Osteoblast (primary cell): ENCODE measurements at regions not wholly inside any gene's neighbourhood (a gene's known extent, or its start where the extent isn't known, plus 50 kb on each side); places are given as distances from the start of the nearest gene placed in this dataset.

Source experiments
- DNase-seq: peaks from one replicate; pipeline ENCODE4 v3.0.0; 2011; ENCODE audit warnings: low spot score, mixed read lengths; ENCODE audit not compliant: insufficient read length; ENCODE audit errors: missing footprints
- H2AFZ ChIP-seq: 2 replicates; pipeline ENCODE4 v1.6.0; 2011; ENCODE audit warnings: mild to moderate bottlenecking, low read length
- H3K27ac ChIP-seq: 2 replicates; pipeline ENCODE4 v1.5.1; 2011; ENCODE audit warnings: mild to moderate bottlenecking, low read depth, low read length, moderate library complexity
- H3K27me3 ChIP-seq: 2 replicates; pipeline ENCODE4 v1.6.0; 2012; ENCODE audit warnings: mild to moderate bottlenecking, control low read depth, inconsistent platforms, low read length, moderate library complexity; ENCODE audit not compliant: insufficient read depth
- H3K36me3 ChIP-seq: 2 replicates; pipeline ENCODE4 v1.5.1; 2011; ENCODE audit warnings: mild to moderate bottlenecking, low read length, control low read depth, moderate library complexity; ENCODE audit not compliant: insufficient read depth
- H3K4me1 ChIP-seq: 2 replicates; pipeline ENCODE4 v1.5.1; 2011; ENCODE audit warnings: mild to moderate bottlenecking, low read length, control low read depth, moderate library complexity; ENCODE audit not compliant: insufficient read depth
- H3K4me2 ChIP-seq: 2 replicates; pipeline ENCODE4 v1.6.0; 2011; ENCODE audit warnings: mild to moderate bottlenecking, low read length; ENCODE audit not compliant: insufficient read depth
- H3K4me3 ChIP-seq: fragments of 200-600 bp; sonication (generic); 3 replicates; pipeline ENCODE4 v1.5.1; 2012; ENCODE audit warnings: mild to moderate bottlenecking, low read length, inconsistent platforms; ENCODE audit not compliant: insufficient read depth
- H3K79me2 ChIP-seq: 2 replicates; pipeline ENCODE4 v1.6.0; 2012; ENCODE audit warnings: mild to moderate bottlenecking, low read length, control low read depth, inconsistent platforms; ENCODE audit not compliant: insufficient read depth
- H3K9me3 ChIP-seq: 2 replicates; pipeline ENCODE4 v1.5.1; 2011; ENCODE audit warnings: low read depth, low read length, control low read depth
- H4K20me1 ChIP-seq: 2 replicates; pipeline ENCODE4 v1.6.0; 2012; ENCODE audit warnings: mild to moderate bottlenecking, low read length, control low read depth; ENCODE audit not compliant: insufficient read depth
- TF ChIP-seq, protein P1 (sequence below): IDR thresholded peaks from 2 replicates; pipeline ENCODE4 v1.5.1; 2011; ENCODE audit warnings: mild to moderate bottlenecking, low read depth, low read length, moderate library complexity; ENCODE audit errors: extremely low read depth

DNA sequence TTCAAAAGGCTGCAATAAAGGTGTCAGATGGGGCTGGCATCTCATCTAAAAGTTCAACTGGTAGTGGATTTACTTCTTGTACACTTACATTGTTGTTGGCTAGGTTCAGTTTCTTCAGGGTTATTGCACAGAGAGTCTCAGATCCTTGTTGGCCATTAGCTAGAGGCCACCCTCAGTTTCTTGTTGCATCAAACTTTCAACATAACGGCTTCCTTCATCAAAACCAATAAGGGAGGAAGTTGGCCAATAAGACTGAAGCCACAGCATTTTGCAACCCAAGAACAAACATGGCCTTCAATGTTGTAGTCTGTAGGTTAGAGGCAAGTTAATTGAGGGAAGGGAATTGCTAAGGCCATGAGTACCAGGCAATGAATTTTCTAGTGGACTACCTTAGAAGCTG, 218.0 kb downstream of the ZBBX start:
- no peaks in the 10 kb centered on the region for H3K79me2 ChIP-seq
- TF ChIP-seq, protein P1, sequence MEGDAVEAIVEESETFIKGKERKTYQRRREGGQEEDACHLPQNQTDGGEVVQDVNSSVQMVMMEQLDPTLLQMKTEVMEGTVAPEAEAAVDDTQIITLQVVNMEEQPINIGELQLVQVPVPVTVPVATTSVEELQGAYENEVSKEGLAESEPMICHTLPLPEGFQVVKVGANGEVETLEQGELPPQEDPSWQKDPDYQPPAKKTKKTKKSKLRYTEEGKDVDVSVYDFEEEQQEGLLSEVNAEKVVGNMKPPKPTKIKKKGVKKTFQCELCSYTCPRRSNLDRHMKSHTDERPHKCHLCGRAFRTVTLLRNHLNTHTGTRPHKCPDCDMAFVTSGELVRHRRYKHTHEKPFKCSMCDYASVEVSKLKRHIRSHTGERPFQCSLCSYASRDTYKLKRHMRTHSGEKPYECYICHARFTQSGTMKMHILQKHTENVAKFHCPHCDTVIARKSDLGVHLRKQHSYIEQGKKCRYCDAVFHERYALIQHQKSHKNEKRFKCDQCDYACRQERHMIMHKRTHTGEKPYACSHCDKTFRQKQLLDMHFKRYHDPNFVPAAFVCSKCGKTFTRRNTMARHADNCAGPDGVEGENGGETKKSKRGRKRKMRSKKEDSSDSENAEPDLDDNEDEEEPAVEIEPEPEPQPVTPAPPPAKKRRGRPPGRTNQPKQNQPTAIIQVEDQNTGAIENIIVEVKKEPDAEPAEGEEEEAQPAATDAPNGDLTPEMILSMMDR, result no peak
- no peaks in the 10 kb centered on the region for H3K36me3 ChIP-seq
- no peak overlapping the region for H3K4me2 ChIP-seq
- no peaks in the 10 kb centered on the region for H4K20me1 ChIP-seq
- H3K27ac ChIP-seq, result no peak overlapping the region
- no peaks in the 10 kb centered on the region for H3K9me3 ChIP-seq
- no peak overlapping the region for H2AFZ ChIP-seq
- no peak for DNase-seq
- no peaks in the 10 kb centered on the region for H3K27me3 ChIP-seq
- H3K4me1 ChIP-seq, result no peaks in the 10 kb centered on the region
- no peak overlapping the region for H3K4me3 ChIP-seq

DNA sequence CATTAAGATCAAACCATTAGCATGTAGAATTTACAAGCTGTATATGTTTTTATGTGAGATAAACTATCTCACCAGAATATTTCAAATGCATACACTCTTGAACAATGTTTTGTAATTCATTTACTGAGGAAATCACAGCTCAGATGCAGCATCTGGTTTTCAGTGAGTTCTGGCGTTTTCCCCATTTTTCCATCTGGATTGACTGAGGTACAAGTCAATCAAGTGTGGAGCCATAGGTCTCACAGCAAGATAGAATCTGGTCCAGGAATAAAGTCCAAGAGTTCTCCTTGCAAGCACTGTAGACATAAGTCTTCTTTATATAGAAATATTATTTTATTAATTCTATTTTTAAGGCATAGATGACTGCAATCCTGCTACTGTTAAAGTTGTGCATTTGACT, 219.3 kb downstream of the ZBBX start:
- Histone ChIP-seq H4K20me1 (no peaks in the 10 kb centered on the region), H3K27me3 (no peaks in the 10 kb centered on the region), H3K27ac (no peak overlapping the region), H3K4me2 (no peak overlapping the region), H3K4me3 (no peak overlapping the region), H3K79me2 (no peaks in the 10 kb centered on the region), H3K4me1 (no peaks in the 10 kb centered on the region), H2AFZ (no peak overlapping the region), H3K36me3 (no peaks in the 10 kb centered on the region), H3K9me3 (no peaks in the 10 kb centered on the region)
- no peak for DNase-seq
- TF ChIP-seq, protein P1, result no peak

DNA sequence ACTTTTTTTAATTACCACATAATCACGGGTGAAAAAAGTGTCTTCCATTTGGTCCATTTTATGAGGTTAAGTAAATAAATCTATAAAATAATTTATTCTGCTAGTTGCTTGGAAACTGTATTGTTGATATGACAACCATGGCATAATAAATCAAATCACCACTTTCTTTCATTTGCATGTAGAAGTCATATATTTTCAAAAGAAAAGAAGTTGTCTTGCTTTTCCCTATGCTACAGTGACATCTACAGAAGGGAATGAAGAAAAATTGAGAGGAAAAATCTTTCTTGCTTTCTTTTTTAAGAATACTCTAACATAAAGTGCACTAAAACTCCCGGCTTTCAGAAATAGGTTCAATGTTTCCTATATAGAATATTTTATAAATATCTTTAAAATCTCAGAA, 228.5 kb downstream of the ZBBX start:
- no peak overlapping the region for H3K27ac ChIP-seq
- H3K4me3 ChIP-seq, result no peak overlapping the region
- no peaks in the 10 kb centered on the region for H3K4me1 ChIP-seq
- no peaks in the 10 kb centered on the region for H3K36me3 ChIP-seq
- H2AFZ ChIP-seq, result no peak overlapping the region
- H3K9me3 ChIP-seq, result no peaks in the 10 kb centered on the region
- no peaks in the 10 kb centered on the region for H3K27me3 ChIP-seq
- H3K4me2 ChIP-seq, result no peak overlapping the region
- H3K79me2 ChIP-seq, result no peaks in the 10 kb centered on the region
- TF ChIP-seq, protein P1, result no peak
- H4K20me1 ChIP-seq, result no peaks in the 10 kb centered on the region
- DNase-seq, result no peak

DNA sequence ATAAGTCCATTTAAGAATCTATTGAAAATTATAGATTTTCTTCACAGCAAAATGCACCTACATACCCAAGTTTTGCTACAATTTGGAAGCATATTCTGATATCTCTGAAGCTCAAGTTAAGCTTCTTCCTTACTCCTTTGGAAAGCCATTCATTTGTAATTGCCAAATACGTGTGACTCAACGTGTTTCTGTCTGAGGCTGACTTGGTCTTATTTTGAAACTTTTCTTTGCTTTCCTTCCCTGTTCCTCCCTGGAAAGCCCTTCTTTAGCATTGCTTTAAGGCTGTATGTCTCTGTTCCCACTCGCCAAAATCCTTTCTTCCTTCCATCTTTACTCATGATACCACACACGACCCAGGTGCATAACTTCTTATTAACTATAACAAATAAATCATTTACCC, 232.0 kb downstream of the ZBBX start:
- Histone ChIP-seq H3K36me3 (no peaks in the 10 kb centered on the region), H3K27ac (no peak overlapping the region), H3K27me3 (no peaks in the 10 kb centered on the region), H3K9me3 (no peaks in the 10 kb centered on the region), H3K4me1 (no peaks in the 10 kb centered on the region), H4K20me1 (no peaks in the 10 kb centered on the region), H3K79me2 (no peaks in the 10 kb centered on the region), H3K4me3 (no peak overlapping the region), H2AFZ (no peak overlapping the region), H3K4me2 (no peak overlapping the region)
- DNase-seq, result no peak
- TF ChIP-seq, protein P1, result no peak
